Prostate gland (tissue), 2 donors: ENCODE measurements at regions not wholly inside any gene's neighbourhood (a gene's known extent, or its start where the extent isn't known, plus 50 kb on each side); places are given as distances from the start of the nearest gene placed in this dataset.

Experiments used
- DNase-seq: peaks from one replicate; pipeline ENCODE4 v3.0.0-alpha.2; 2019; ENCODE audit warnings: low spot score
- H3K27ac ChIP-seq, 2 donors: fragments of 200-600 bp; sonication (generic); 2 replicates each; pipeline ENCODE4 v1.5.1; 2017 to 2019
- H3K27me3 ChIP-seq: fragments of 200-600 bp; sonication (generic); replicated peaks from 2 replicates; pipeline ENCODE4 v1.5.1; 2019; ENCODE audit not compliant: insufficient read depth
- H3K36me3 ChIP-seq, 2 donors: fragments of 200-600 bp; sonication (generic); 1 replicate in 1 of 2; 2 replicates in 1 of 2; pipeline versions ENCODE4 v1.5.1 to v1.8.1; 2017 to 2019
- H3K4me1 ChIP-seq: fragments of 200-600 bp; sonication (generic); replicated peaks from 2 replicates; pipeline ENCODE4 v1.5.1; 2019
- H3K4me3 ChIP-seq, 2 donors: fragments of 200-600 bp; sonication (generic); 2 replicates each; pipeline ENCODE4 v1.5.1; 2017 to 2019
- H3K9me3 ChIP-seq: fragments of 200-600 bp; sonication (generic); 2 replicates; pipeline ENCODE4 v1.5.1; 2017
- CTCF ChIP-seq, 4 experiments: fragments of 200-600 bp in 2 of 4; fragments of 450-650 bp in 2 of 4; sonication (generic) in 2 of 4; IDR thresholded peaks; 1 replicate in 3 of 4; 2 replicates in 1 of 4; pipeline ENCODE4 v1.5.1; 2016 to 2019; ENCODE audit warnings: antibody characterized with exemption in 4 of 4, mild to moderate bottlenecking in 2 of 4, moderate library complexity in 2 of 4
- POLR2A ChIP-seq: fragments of 450-650 bp; IDR thresholded peaks from one replicate; pipeline ENCODE4 v1.6.1; 2016; ENCODE audit warnings: antibody characterized with exemption, mild to moderate bottlenecking
- POLR2AphosphoS5 ChIP-seq: sonication (generic); formaldehyde crosslinking; IDR thresholded peaks from one replicate; pipeline ENCODE4 v1.6.1; 2017; ENCODE audit warnings: antibody characterized with exemption
- WGBS: methylation state at CpG from one replicate; pipeline ENCODE4 v1.1.5; 2018; 5-methylcytosine and 5-hydroxymethylcytosine counted together
- intact Hi-C: fragments of 100-400 bp; cut with DNase I; formaldehyde crosslinking; loops from one replicate; pipeline ENCODE4 v1.14.2; 2022

DNA sequence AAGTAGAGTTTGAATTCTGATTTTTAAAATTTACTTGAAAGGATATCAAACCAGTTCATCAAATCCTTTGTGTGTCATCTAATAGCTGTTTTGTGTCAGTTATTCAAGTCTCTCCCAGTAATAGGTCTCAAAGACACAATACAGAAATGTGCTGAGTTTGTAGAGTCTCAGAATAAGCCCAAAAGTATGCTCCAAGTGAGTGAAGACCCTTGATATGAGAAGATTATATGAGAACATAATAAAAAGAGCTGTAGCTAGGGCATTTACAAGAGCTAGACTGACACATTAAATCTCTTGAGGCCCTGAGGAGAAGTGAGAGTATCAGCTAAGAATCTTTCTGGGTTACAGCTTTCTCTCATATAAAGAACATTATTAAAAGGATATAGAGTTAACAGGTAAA is 721.0 kb upstream of the ARRDC3 start:
- Histone ChIP-seq H3K27ac (no peak overlapping the region), H3K4me3 (no peak overlapping the region), H3K36me3 (no peaks in the 10 kb centered on the region), H3K27me3 (no peaks in the 10 kb centered on the region), H3K4me1 (no peaks in the 10 kb centered on the region), H3K9me3 (no peaks in the 10 kb centered on the region)
- TF ChIP-seq CTCF (IDR thresholded peaks at IDR 0.05) (no peak), POLR2A (no peak), POLR2AphosphoS5 (no peak)
- intact Hi-C loops, result no loop called here
- DNase-seq, result no peak

GRCh38 chr5:92102313-92102712 is 719.2 kb upstream of the ARRDC3 start:
- Histone ChIP-seq H3K4me3 (no peak overlapping the region), H3K4me1 (no peaks in the 10 kb centered on the region), H3K36me3 (no peaks in the 10 kb centered on the region), H3K27me3 (no peaks in the 10 kb centered on the region), H3K9me3 (no peaks in the 10 kb centered on the region), H3K27ac (no peak overlapping the region)
- intact Hi-C loops, result no loop called here
- no peak for TF ChIP-seq POLR2AphosphoS5
- TF ChIP-seq POLR2A, result no peak
- no peak for TF ChIP-seq CTCF (IDR thresholded peaks at IDR 0.05)
- WGBS, result 82% methylated on average over 3 of the region's 3 CpGs
- no peak for DNase-seq

DNA sequence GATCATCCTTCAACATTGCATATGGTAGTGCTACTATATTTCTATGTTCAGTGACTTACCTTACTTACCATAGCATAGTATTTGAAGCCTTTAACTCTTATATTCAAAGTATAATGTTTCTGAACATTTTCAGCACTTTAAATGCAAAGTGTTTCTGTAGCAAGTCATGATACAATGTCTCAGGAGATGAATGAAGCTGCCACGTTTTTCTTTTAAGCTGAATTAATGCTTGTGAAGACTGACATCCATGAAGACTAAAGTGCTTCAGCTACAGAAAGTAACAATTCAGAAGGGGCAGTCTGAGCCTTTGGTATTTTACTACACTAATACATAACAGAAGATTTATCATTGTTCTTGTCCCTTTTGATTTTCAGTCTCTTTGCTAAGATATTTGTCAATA is 709.1 kb upstream of the ARRDC3 start:
- no peak for DNase-seq
- H3K4me1 ChIP-seq, result no peaks in the 10 kb centered on the region
- no peaks in the 10 kb centered on the region for H3K36me3 ChIP-seq
- WGBS, result 51% methylated on average over 1 of the region's 1 CpG
- H3K9me3 ChIP-seq, result no peaks in the 10 kb centered on the region
- H3K27ac ChIP-seq, result no peak overlapping the region
- no peak for TF ChIP-seq CTCF (IDR thresholded peaks at IDR 0.05)
- no peak for TF ChIP-seq POLR2A
- TF ChIP-seq POLR2AphosphoS5, result no peak
- intact Hi-C loops, result no loop called here
- no peak overlapping the region for H3K4me3 ChIP-seq
- no peaks in the 10 kb centered on the region for H3K27me3 ChIP-seq

GRCh38 chr5:92086059-92086811 is 703.1 kb upstream of the ARRDC3 start:
- Histone ChIP-seq H3K27me3 (no peaks in the 10 kb centered on the region), H3K4me1 (no peaks in the 10 kb centered on the region), H3K27ac (no peak overlapping the region), H3K4me3 (no peak overlapping the region), H3K9me3 (no peaks in the 10 kb centered on the region), H3K36me3 (no peaks in the 10 kb centered on the region)
- TF ChIP-seq POLR2AphosphoS5 (no peak), CTCF (IDR thresholded peaks at IDR 0.05) (no peak), POLR2A (no peak)
- 89% methylated on average over 8 of the region's 8 CpGs for WGBS
- intact Hi-C loops, result no loop called here
- DNase-seq, result no peak

GRCh38 chr5:92081958-92082712 is 699.0 kb upstream of the ARRDC3 start:
- WGBS, result 54% methylated on average over 7 of the region's 7 CpGs
- Histone ChIP-seq H3K27me3 (no peaks in the 10 kb centered on the region), H3K4me1 (no peaks in the 10 kb centered on the region), H3K27ac (no peak overlapping the region), H3K4me3 (no peak overlapping the region), H3K36me3 (no peaks in the 10 kb centered on the region), H3K9me3 (no peaks in the 10 kb centered on the region)
- DNase-seq, result no peak
- intact Hi-C loops, result no loop called here
- TF ChIP-seq POLR2A (no peak), POLR2AphosphoS5 (no peak), CTCF (IDR thresholded peaks at IDR 0.05) (no peak)
